ENCODE measurements at regions not wholly inside any gene's neighbourhood (a gene's known extent, or its start where the extent isn't known, plus 50 kb on each side); places are given as distances from the start of the nearest gene placed in this dataset.

DNA sequence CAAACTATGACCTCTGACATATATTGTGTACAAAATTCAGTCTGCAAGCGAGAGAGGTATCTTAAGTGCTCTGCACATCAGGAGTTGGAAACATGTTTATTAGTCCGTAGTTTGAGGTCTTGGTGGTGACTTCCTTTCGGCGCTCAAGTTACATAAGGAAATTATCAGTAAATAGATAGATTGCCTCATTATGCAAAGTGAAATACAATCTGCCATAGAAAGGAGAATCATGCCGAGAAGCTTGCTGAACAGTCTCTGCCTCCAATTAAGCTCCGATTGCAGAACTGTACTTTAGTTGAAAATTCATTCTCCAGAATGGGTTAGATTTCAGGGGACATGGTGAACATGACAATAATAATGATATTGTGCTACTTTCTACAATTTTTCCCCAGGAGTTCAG is 271.8 kb downstream of the BRINP2 start:
- no peak overlapping the region for H3K4me3 ChIP-seq (ENCODE audit: low read length, poor library complexity, severe bottlenecking)
- H3K27me3 ChIP-seq (ENCODE audit: insufficient read depth, low read length, poor library complexity, severe bottlenecking), result no peaks in the 10 kb centered on the region
- no peaks in the 10 kb centered on the region for H3K79me2 ChIP-seq (ENCODE audit: insufficient read depth, low read length)
- H3K4me1 ChIP-seq (ENCODE audit: insufficient read depth, low read length, poor library complexity, severe bottlenecking), result no peaks in the 10 kb centered on the region
- TF ChIP-seq CTCF (conservative IDR thresholded peaks at IDR 0.05; ENCODE audit: low read length) (no peak), EZH2phosphoT487 (IDR thresholded peaks at IDR 0.05; ENCODE audit: borderline replicate concordance) (no peak)
- no peak overlapping the region for H3K4me2 ChIP-seq (ENCODE audit: low read depth, low read length, poor library complexity, severe bottlenecking)
- no peaks in the 10 kb centered on the region for H3F3A ChIP-seq (ENCODE audit: low read depth)
- H2AFZ ChIP-seq (ENCODE audit: low read length), result no peak overlapping the region
- H4K20me1 ChIP-seq (ENCODE audit: insufficient read depth, low read length, poor library complexity, severe bottlenecking), result no peaks in the 10 kb centered on the region
- no peak overlapping the region for H3K9ac ChIP-seq (ENCODE audit: low read depth, low read length, poor library complexity, severe bottlenecking)
- no peaks in the 10 kb centered on the region for H3K36me3 ChIP-seq (ENCODE audit: insufficient read depth, low read length)
- H3K9me2 ChIP-seq (replicated peaks; ENCODE audit: low read depth, low read length), result no peaks in the 10 kb centered on the region
- no peaks in the 10 kb centered on the region for H3K9me3 ChIP-seq (ENCODE audit: insufficient read depth, low read depth, low read length)

DNA sequence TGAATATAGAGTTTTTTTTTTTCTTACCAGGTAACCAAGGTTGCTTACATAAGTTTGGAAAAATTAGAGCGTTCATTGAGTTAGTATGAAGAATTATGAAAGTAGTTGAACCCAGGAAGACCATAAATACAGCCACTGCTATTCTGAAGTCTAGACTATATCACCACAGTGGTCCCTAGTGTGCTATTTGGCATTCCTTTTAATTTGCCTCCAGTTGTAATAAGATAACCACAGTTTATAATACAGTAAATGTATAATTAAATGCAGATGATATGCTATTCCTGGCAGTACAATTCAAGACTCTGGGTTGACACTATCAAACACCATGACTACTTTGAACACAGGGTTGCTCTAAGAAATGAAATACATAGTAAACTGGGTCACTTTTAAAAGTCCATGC is 270.5 kb downstream of the BRINP2 start:
- H3K9me2 ChIP-seq (replicated peaks; ENCODE audit: low read depth, low read length), result no peaks in the 10 kb centered on the region
- H3K4me3 ChIP-seq (ENCODE audit: low read length, poor library complexity, severe bottlenecking), result no peak overlapping the region
- H3K9me3 ChIP-seq (ENCODE audit: insufficient read depth, low read depth, low read length), result no peaks in the 10 kb centered on the region
- no peak for TF ChIP-seq CTCF (conservative IDR thresholded peaks at IDR 0.05; ENCODE audit: low read length)
- no peak for TF ChIP-seq EZH2phosphoT487 (IDR thresholded peaks at IDR 0.05; ENCODE audit: borderline replicate concordance)
- H4K20me1 ChIP-seq (ENCODE audit: insufficient read depth, low read length, poor library complexity, severe bottlenecking), result no peaks in the 10 kb centered on the region
- no peaks in the 10 kb centered on the region for H3K4me1 ChIP-seq (ENCODE audit: insufficient read depth, low read length, poor library complexity, severe bottlenecking)
- H3K27me3 ChIP-seq (ENCODE audit: insufficient read depth, low read length, poor library complexity, severe bottlenecking), result no peaks in the 10 kb centered on the region
- no peaks in the 10 kb centered on the region for H3K36me3 ChIP-seq (ENCODE audit: insufficient read depth, low read length)
- no peak overlapping the region for H3K9ac ChIP-seq (ENCODE audit: low read depth, low read length, poor library complexity, severe bottlenecking)
- no peaks in the 10 kb centered on the region for H3K79me2 ChIP-seq (ENCODE audit: insufficient read depth, low read length)
- no peaks in the 10 kb centered on the region for H3F3A ChIP-seq (ENCODE audit: low read depth)
- no peak overlapping the region for H3K4me2 ChIP-seq (ENCODE audit: low read depth, low read length, poor library complexity, severe bottlenecking)
- no peak overlapping the region for H2AFZ ChIP-seq (ENCODE audit: low read length)

- Histone ChIP-seq H3F3A (ENCODE audit: low read depth) (no peaks in the 10 kb centered on the region), H3K4me1 (ENCODE audit: insufficient read depth, low read length, poor library complexity, severe bottlenecking) (no peaks in the 10 kb centered on the region), H3K9ac (ENCODE audit: low read depth, low read length, poor library complexity, severe bottlenecking) (no peak overlapping the region), H3K36me3 (ENCODE audit: insufficient read depth, low read length) (no peaks in the 10 kb centered on the region), H4K20me1 (ENCODE audit: insufficient read depth, low read length, poor library complexity, severe bottlenecking) (no peaks in the 10 kb centered on the region), H3K4me3 (ENCODE audit: low read length, poor library complexity, severe bottlenecking) (no peak overlapping the region), H3K27me3 (ENCODE audit: insufficient read depth, low read length, poor library complexity, severe bottlenecking) (no peaks in the 10 kb centered on the region), H3K79me2 (ENCODE audit: insufficient read depth, low read length) (no peaks in the 10 kb centered on the region), H2AFZ (ENCODE audit: low read length) (no peak overlapping the region), H3K4me2 (ENCODE audit: low read depth, low read length, poor library complexity, severe bottlenecking) (no peak overlapping the region), H3K9me2 (replicated peaks; ENCODE audit: low read depth, low read length) (no peaks in the 10 kb centered on the region), H3K9me3 (ENCODE audit: insufficient read depth, low read depth, low read length) (no peaks in the 10 kb centered on the region)
- TF ChIP-seq EZH2phosphoT487 (IDR thresholded peaks at IDR 0.05; ENCODE audit: borderline replicate concordance) (no peak), CTCF (conservative IDR thresholded peaks at IDR 0.05; ENCODE audit: low read length) (no peak)
Observed at GRCh38 chr1:177440821-177441220, 270.1 kb downstream of the BRINP2 start.
